Stimulated activated CD8-positive, alpha-beta memory T cell treated with anti-CD3 and anti-CD28 coated beads, Interleukin-12 subunit alpha, Interleukin-12 subunit beta, amount 100 ng/mL, for 4 hours (primary cell): ENCODE measurements at regions not wholly inside any gene's neighbourhood (a gene's known extent, or its start where the extent isn't known, plus 50 kb on each side); places are given as distances from the start of the nearest gene placed in this dataset.

ENCODE experiments used
- DNase-seq: peaks from one replicate; pipeline ENCODE4 v3.0.0-alpha.2; 2020; ENCODE audit warnings: low read depth

GRCh38 chr11:81022057-81022456, 1581.2 kb upstream of the TENM4 start:
- DNase-seq: no peak

GRCh38 chr11:81010631-81011030, 1569.8 kb upstream of the TENM4 start:
- DNase-seq: no peak

- no peak for DNase-seq
Observed at GRCh38 chr11:81007046-81007445, 1566.2 kb upstream of the TENM4 start.

- no peak for DNase-seq
Observed at GRCh38 chr11:81005595-81005994, 1564.8 kb upstream of the TENM4 start.

DNA sequence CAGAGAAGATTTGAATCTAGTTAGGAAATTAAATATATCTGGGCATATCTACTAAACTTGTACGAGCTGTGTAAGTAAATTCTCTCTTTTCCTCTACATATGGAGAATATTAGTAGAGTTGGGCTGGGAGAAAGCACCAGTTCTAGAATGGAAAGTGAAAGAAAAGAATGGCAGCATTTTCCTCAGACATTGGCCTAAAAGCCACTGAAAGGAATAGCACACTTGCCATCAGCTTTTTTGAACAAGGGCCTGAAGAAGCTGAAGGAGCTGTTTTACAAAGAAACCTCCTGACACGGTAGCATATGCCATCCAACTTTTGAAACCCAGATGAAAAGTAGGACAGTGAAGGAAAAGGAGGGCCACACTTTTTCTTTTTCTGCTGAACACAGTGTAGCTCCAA, 1563.7 kb upstream of the TENM4 start:
- DNase-seq: no peak

GRCh38 chr11:81002374-81002773, 1561.5 kb upstream of the TENM4 start:
- DNase-seq: no peak

DNA sequence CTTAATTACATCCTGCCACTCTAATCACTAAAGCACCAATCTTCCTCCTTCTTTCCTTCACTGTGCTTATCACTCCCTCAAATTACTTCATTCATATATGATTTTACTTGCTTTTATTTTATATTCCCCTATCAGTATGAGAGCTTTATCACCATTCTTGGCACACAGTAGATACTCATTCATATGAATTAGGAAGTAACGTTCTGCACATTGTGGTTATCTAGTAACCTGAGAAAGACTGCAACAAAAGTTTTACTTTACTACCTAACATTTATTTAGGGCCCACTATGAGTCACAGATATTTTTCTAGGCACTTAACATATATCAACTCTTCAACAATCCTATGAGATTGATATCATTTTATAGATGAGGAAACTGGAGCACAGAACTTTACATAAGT, 1559.9 kb upstream of the TENM4 start:
- DNase-seq: no peak

DNA sequence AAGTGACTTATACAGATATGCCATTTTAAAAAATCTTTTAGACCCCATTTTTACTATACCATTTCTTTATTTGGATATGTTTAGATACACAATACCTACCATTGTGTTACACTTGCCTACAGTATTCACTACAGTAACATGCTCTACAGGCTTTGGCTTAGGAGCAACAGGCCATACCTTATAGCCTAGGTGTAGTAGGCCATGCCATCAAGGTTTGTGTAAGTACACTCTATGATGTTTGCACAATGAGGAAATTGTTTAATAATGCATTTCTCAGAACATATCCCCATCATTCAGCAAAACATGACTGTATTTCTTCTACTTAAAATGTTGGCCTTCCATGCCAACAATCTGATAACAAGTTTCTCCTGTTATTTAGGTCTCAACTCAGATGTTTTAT, 1559.5 kb upstream of the TENM4 start:
- no peak for DNase-seq

DNA sequence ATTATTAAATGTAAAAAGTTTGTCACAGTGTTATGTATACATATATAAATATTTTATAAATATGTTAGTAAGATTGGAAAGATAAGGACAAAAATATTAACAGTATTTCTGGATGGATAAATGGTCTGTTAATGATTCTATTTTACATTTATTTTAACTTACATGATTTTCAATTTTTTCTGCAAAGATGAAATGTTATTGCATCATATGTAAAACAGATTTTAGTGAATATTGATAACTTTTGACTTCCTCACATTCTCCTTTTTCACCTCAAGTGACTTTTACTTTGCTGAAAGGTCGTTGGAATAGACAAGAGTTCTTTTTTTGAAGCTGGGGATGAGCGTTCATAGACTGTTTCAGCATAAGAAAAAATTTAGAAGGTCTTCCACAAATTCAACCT, 1554.7 kb upstream of the TENM4 start:
- no peak for DNase-seq

DNA sequence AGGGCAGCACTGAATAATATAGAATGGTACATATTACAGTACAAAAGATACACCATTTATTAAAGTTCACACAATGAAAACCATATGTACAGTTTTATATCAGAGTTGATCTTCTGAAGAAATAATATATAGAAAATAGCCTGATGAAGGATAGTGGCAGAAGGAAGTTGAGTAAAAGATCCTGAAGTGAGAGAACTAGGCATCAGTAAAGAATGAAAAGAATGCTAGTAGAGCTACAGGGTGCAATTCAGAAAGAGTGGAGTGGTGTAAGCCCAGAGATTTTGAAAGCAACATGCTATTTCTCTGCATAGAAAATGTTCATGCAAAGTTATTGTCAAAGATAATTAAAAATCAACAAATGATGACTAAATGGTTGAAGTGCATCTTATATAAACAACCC, 1552.7 kb upstream of the TENM4 start:
- DNase-seq: no peak

DNA sequence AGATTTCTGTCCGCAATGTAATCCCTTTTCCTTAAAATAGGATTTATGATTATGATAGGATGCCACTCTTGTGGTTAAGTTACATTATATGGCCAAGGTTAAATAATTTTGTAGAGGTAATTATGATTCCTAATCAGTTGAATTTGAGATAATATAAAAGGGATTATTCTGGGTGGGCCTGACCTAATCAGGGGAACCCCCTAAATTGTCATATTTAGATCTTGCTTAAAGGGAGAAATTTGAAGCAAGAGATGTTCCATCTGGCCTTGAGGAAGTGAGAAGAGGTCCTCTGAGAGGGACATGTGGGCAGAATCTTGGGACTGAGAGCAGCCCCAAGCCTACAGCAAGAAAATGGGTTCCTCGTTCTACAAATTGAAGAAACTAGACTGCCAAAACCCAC, 1550.1 kb upstream of the TENM4 start:
- DNase-seq: no peak

- no peak for DNase-seq
Observed at GRCh38 chr11:80987171-80987570, 1546.3 kb upstream of the TENM4 start.

GRCh38 chr11:80986421-80987074, 1545.7 kb upstream of the TENM4 start:
- no peak for DNase-seq

GRCh38 chr11:80980227-80980626, 1539.4 kb upstream of the TENM4 start:
- DNase-seq: no peak

- DNase-seq: no peak
Observed at GRCh38 chr11:80973786-80974185, 1533.0 kb upstream of the TENM4 start.

- no peak for DNase-seq
Observed at GRCh38 chr11:80970037-80970436, 1529.2 kb upstream of the TENM4 start.

GRCh38 chr11:80967649-80968048, 1526.8 kb upstream of the TENM4 start:
- no peak for DNase-seq

DNA sequence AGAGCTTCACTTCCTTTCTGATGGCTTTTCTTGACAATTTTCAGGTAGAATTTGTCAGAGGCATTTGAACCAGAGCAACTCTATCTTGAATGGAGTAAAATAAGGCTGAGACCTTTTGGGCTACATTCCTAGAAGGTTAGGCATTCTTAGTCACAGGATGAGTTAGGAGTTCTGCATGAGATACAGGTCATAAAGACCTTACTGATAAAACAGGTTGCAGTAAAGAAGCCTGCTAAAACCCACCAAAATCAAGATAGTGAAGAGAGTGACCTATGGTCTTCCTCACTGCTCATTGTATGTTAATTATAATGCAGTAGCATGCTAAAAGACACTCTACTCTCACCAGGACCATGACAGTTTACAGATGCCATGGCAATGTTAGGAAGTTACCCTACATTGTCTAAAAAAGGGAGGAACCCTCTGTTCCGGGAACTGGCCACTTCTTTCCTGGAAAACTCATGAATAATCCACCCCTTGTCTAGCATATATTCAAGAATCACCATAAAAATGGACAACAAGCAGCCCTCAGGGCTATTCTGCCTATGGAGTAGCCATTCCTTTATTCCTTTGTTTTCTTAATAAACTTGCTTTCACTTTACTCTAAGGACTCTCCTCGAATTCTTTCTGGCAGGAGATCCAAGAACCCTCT, 1519.7 kb upstream of the TENM4 start:
- no peak for DNase-seq

GRCh38 chr11:80959751-80960150, 1518.9 kb upstream of the TENM4 start:
- DNase-seq: no peak

- DNase-seq: no peak
Observed at GRCh38 chr11:80958987-80959386, 1518.2 kb upstream of the TENM4 start.

DNA sequence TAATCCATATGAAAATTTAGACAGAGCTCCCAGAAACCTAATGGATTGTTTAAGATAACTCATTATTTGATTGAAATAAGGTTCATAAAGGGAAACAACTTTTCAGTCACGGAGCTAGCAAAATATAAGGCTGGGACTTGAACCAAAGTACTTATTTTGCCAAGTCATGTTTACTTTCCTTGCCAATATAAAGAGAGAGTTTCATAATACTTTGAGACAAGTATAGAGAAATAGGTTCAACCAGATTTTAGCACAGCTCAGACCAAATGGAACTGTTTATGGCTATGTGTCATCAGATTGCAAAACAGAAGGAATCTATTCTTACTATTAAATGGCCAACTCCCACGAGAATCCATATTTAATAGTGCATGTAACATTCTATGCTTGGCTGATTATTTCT, 1517.5 kb upstream of the TENM4 start:
- DNase-seq: no peak

DNA sequence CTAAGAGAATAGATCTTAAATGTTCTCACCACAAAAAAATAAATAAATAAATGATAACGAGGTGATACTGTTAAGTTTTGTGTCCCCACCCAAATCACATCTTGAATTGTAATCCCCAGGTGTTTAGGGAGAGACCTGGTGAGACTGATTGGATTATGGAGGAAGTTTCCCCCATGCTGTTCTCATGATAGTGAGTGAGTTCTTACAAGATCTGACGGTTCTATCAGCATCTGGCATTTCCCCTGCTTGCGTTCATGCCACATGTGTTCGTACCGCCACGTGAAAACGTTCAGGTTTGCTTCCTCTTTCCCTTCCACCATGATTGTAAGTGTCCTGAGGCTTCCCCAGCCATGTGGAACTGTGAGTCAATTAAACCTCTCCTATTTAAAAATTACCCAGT, 1514.8 kb upstream of the TENM4 start:
- no peak for DNase-seq

- DNase-seq: no peak
Observed at GRCh38 chr11:80948781-80949180, 1508.0 kb upstream of the TENM4 start.

DNA sequence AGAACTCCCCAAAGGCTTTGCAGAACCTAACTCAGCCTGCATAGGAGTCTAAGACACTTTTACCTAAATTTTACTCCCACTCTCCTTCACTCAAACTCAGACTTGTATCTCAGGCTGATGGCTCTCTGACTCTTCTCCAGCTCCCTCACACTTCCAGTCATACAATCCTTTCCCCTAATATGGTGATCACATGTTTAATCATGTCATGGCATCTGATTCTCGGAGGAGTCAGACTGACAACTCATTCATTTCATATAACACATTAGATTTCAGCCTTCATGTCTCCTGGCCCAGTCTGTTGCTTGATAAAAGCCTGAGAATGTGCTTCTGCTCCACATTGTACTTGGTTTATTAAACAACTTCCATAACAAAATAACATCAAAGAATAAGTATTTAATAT, 1503.9 kb upstream of the TENM4 start:
- no peak for DNase-seq
